Liver (tissue), 8 donors: ENCODE measurements at regions not wholly inside any gene's neighbourhood (a gene's known extent, or its start where the extent isn't known, plus 50 kb on each side); places are given as distances from the start of the nearest gene placed in this dataset.

Experiments
- DNase-seq: peaks from one replicate; pipeline ENCODE4 v3.0.0-alpha.2; 2017; ENCODE audit warnings: low spot score
- H3K27ac ChIP-seq, 2 donors: one replicate each; pipeline ENCODE4 v1.7.0; 2013; ENCODE audit warnings: inconsistent platforms in 2 of 2, low read length in 2 of 2, control low read depth in 1 of 2, low read depth in 1 of 2, mild to moderate bottlenecking in 1 of 2
- H3K27me3 ChIP-seq, 4 donors: one replicate each; pipeline versions ENCODE4 v1.6.1 to v1.7.0; 2013; ENCODE audit warnings: low read length in 3 of 4, inconsistent platforms in 1 of 4, mild to moderate bottlenecking in 1 of 4, moderate library complexity in 1 of 4; ENCODE audit not compliant: control insufficient read depth in 4 of 4, insufficient read depth in 4 of 4
- H3K36me3 ChIP-seq, 4 donors: one replicate each; pipeline versions ENCODE4 v1.6.1 to v1.7.0; 2013; ENCODE audit warnings: low read length in 3 of 4, mild to moderate bottlenecking in 3 of 4, low read depth in 1 of 4, moderate library complexity in 1 of 4; ENCODE audit not compliant: control insufficient read depth in 4 of 4, insufficient read depth in 3 of 4
- H3K4me1 ChIP-seq, 4 donors: one replicate each; pipeline versions ENCODE4 v1.6.1 to v1.7.0; 2013; ENCODE audit warnings: low read length in 3 of 4, mild to moderate bottlenecking in 3 of 4, moderate library complexity in 1 of 4; ENCODE audit not compliant: control insufficient read depth in 4 of 4, insufficient read depth in 4 of 4
- H3K4me3 ChIP-seq, 3 donors: one replicate each; pipeline versions ENCODE4 v1.6.1 to v1.7.0; 2013; ENCODE audit warnings: low read length in 3 of 3, control low read depth in 1 of 3, low read depth in 1 of 3, mild to moderate bottlenecking in 1 of 3
- H3K9ac ChIP-seq, 2 donors: one replicate each; pipeline ENCODE4 v1.7.0; 2013; ENCODE audit warnings: low read length in 2 of 2, mild to moderate bottlenecking in 2 of 2, moderate library complexity in 2 of 2, control low read depth in 1 of 2, low read depth in 1 of 2
- H3K9me3 ChIP-seq, 4 donors: one replicate each; pipeline versions ENCODE4 v1.6.1 to v1.7.0; 2013; ENCODE audit warnings: low read length in 3 of 4; ENCODE audit not compliant: control insufficient read depth in 4 of 4
- CTCF ChIP-seq: fragments of 150-350 bp; IDR thresholded peaks from 2 replicates; pipeline ENCODE4 v1.5.1; 2017; ENCODE audit warnings: improper control_type of control experiment, low read depth, low read length; ENCODE audit not compliant: missing input control
- EGR1 ChIP-seq, 2 donors: IDR thresholded peaks; 2 replicates each; pipeline ENCODE4 v1.6.1; 2016 to 2018; ENCODE audit warnings: antibody characterized with exemption in 2 of 2, low read depth in 2 of 2
- FOXA1 ChIP-seq: IDR thresholded peaks from 2 replicates; pipeline ENCODE4 v1.6.1; 2016; ENCODE audit warnings: antibody characterized with exemption
- FOXA2 ChIP-seq: IDR thresholded peaks from 2 replicates; pipeline ENCODE4 v1.6.1; 2016; ENCODE audit warnings: antibody characterized with exemption
- GABPA ChIP-seq, 2 donors: IDR thresholded peaks in 1 of 2; conservative IDR thresholded peaks in 1 of 2; 2 replicates each; pipeline ENCODE4 v1.6.1; 2016; ENCODE audit warnings: antibody characterized with exemption in 2 of 2, mild to moderate bottlenecking in 1 of 2, moderate library complexity in 1 of 2
- HNF4A ChIP-seq, 2 donors: conservative IDR thresholded peaks; 2 replicates each; pipeline ENCODE4 v1.6.1; 2016; ENCODE audit warnings: antibody characterized with exemption in 2 of 2, mild to moderate bottlenecking in 2 of 2
- JUND ChIP-seq, 2 donors: IDR thresholded peaks; 2 replicates each; pipeline ENCODE4 v1.6.1; 2016; ENCODE audit warnings: antibody characterized with exemption in 2 of 2
- MAX ChIP-seq: IDR thresholded peaks from 2 replicates; pipeline ENCODE4 v1.6.1; 2016; ENCODE audit warnings: antibody characterized with exemption
- NR2F2 ChIP-seq: IDR thresholded peaks from 2 replicates; pipeline ENCODE4 v1.6.1; 2016; ENCODE audit warnings: antibody characterized with exemption
- RAD21 ChIP-seq, 2 donors: IDR thresholded peaks; 2 replicates each; pipeline ENCODE4 v1.6.1; 2016; ENCODE audit warnings: antibody characterized with exemption in 2 of 2, mild to moderate bottlenecking in 2 of 2
- SP1 ChIP-seq: IDR thresholded peaks from 2 replicates; pipeline ENCODE4 v1.6.1; 2018; ENCODE audit warnings: antibody characterized with exemption, mild to moderate bottlenecking
- TAF1 ChIP-seq: conservative IDR thresholded peaks from 2 replicates; pipeline ENCODE4 v1.6.1; 2016; ENCODE audit warnings: antibody characterized with exemption, mild to moderate bottlenecking
- YY1 ChIP-seq: IDR thresholded peaks from 2 replicates; pipeline ENCODE4 v1.6.1; 2016; ENCODE audit warnings: antibody characterized with exemption, mild to moderate bottlenecking
- WGBS: extraction: QIAGEN DNeasy Blood & Tissue Kit; methylation state at CpG from one replicate; pipeline ENCODE4 v1.1.7; 2013; 5-methylcytosine and 5-hydroxymethylcytosine counted together
- TF ChIP-seq, protein P1 (sequence below): IDR thresholded peaks from 2 replicates; pipeline ENCODE4 v1.6.1; 2016; ENCODE audit warnings: antibody characterized with exemption
- TF ChIP-seq, protein P2 (sequence below): IDR thresholded peaks from 2 replicates; pipeline ENCODE4 v1.6.1; 2016; ENCODE audit warnings: antibody characterized with exemption
- TF ChIP-seq, protein P3 (sequence below): IDR thresholded peaks from 2 replicates; pipeline ENCODE4 v1.6.1; 2016; ENCODE audit warnings: antibody characterized with exemption, mild to moderate bottlenecking
- donor health status: healthy.
- donor health status: healthy.
- donor health status: healthy.
- donor health status: healthy.
- donor health status: healthy.

DNA sequence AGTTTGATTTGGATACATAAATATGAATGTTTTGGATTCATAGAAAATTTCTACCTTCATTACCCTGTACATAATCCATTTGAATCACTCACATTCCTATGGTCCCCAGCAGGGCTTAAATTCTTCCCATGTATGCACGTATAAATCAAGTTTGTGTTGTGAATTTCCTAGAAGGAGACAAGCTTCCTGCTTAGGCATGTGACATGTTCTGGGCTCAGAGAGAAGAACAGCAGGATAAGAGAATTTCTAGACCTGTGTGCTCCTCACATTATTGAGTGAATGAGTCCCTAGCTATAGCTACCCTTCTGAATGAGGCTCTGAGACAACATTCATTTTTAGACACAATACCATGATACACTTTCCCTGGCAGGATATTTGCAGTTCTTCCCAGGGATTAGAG is 229.1 kb downstream of the YTHDC2 start:
- H3K9me3 ChIP-seq = no peaks in the 10 kb centered on the region
- no peak overlapping the region for H3K27ac ChIP-seq
- H3K9ac ChIP-seq = no peak overlapping the region
- no peak for DNase-seq
- WGBS = 0% methylated on average over 1 of the region's 1 CpG
- H3K4me1 ChIP-seq = no peaks in the 10 kb centered on the region
- TF ChIP-seq RAD21 (IDR thresholded peaks at IDR 0.05) (no peak), HNF4A (conservative IDR thresholded peaks at IDR 0.05) (no peak), SP1 (no peak), TAF1 (no peak), FOXA2 (no peak), CTCF (no peak)
- TF ChIP-seq, protein P1, sequence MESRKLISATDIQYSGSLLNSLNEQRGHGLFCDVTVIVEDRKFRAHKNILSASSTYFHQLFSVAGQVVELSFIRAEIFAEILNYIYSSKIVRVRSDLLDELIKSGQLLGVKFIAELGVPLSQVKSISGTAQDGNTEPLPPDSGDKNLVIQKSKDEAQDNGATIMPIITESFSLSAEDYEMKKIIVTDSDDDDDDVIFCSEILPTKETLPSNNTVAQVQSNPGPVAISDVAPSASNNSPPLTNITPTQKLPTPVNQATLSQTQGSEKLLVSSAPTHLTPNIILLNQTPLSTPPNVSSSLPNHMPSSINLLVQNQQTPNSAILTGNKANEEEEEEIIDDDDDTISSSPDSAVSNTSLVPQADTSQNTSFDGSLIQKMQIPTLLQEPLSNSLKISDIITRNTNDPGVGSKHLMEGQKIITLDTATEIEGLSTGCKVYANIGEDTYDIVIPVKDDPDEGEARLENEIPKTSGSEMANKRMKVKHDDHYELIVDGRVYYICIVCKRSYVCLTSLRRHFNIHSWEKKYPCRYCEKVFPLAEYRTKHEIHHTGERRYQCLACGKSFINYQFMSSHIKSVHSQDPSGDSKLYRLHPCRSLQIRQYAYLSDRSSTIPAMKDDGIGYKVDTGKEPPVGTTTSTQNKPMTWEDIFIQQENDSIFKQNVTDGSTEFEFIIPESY = no peak
- H3K27me3 ChIP-seq = no peaks in the 10 kb centered on the region
- no peaks in the 10 kb centered on the region for H3K36me3 ChIP-seq
- no peak overlapping the region for H3K4me3 ChIP-seq

- DNase-seq = no peak
- no peak overlapping the region for H3K27ac ChIP-seq
- no peaks in the 10 kb centered on the region for H3K27me3 ChIP-seq
- H3K4me3 ChIP-seq = no peak overlapping the region
- no peaks in the 10 kb centered on the region for H3K36me3 ChIP-seq
- TF ChIP-seq NR2F2 = no peak
- TF ChIP-seq FOXA2 = no peak
- TF ChIP-seq, protein P2, sequence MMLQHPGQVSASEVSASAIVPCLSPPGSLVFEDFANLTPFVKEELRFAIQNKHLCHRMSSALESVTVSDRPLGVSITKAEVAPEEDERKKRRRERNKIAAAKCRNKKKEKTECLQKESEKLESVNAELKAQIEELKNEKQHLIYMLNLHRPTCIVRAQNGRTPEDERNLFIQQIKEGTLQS = no peak
- no peak for TF ChIP-seq YY1
- no peak for TF ChIP-seq FOXA1
- no peak for TF ChIP-seq HNF4A (conservative IDR thresholded peaks at IDR 0.05)
- no peak for TF ChIP-seq MAX
- TF ChIP-seq EGR1 (IDR thresholded peaks at IDR 0.05; ENCODE audit: low read depth in 2 of 2) = no peak
- no peak for TF ChIP-seq SP1
- TF ChIP-seq, protein P3, sequence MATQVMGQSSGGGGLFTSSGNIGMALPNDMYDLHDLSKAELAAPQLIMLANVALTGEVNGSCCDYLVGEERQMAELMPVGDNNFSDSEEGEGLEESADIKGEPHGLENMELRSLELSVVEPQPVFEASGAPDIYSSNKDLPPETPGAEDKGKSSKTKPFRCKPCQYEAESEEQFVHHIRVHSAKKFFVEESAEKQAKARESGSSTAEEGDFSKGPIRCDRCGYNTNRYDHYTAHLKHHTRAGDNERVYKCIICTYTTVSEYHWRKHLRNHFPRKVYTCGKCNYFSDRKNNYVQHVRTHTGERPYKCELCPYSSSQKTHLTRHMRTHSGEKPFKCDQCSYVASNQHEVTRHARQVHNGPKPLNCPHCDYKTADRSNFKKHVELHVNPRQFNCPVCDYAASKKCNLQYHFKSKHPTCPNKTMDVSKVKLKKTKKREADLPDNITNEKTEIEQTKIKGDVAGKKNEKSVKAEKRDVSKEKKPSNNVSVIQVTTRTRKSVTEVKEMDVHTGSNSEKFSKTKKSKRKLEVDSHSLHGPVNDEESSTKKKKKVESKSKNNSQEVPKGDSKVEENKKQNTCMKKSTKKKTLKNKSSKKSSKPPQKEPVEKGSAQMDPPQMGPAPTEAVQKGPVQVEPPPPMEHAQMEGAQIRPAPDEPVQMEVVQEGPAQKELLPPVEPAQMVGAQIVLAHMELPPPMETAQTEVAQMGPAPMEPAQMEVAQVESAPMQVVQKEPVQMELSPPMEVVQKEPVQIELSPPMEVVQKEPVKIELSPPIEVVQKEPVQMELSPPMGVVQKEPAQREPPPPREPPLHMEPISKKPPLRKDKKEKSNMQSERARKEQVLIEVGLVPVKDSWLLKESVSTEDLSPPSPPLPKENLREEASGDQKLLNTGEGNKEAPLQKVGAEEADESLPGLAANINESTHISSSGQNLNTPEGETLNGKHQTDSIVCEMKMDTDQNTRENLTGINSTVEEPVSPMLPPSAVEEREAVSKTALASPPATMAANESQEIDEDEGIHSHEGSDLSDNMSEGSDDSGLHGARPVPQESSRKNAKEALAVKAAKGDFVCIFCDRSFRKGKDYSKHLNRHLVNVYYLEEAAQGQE = no peak
- TF ChIP-seq JUND (IDR thresholded peaks at IDR 0.05) = no peak
- TF ChIP-seq, protein P1 = no peak
- TF ChIP-seq RAD21 (IDR thresholded peaks at IDR 0.05) = no peak
- no peak for TF ChIP-seq TAF1
- TF ChIP-seq GABPA (IDR thresholded peaks at IDR 0.05 in 1 of 2, conservative IDR thresholded peaks at IDR 0.05 in 1 of 2) = no peak
- 72% methylated on average over 2 of the region's 2 CpGs for WGBS
- H3K4me1 ChIP-seq = no peaks in the 10 kb centered on the region
- peaks cover 0 to 2% (median 0%) of the 10 kb centered on the region in 4 donors for H3K9me3 ChIP-seq
- H3K9ac ChIP-seq = no peak overlapping the region
Measured at GRCh38 chr5:113748403-113748802, 234.9 kb downstream of the YTHDC2 start.
